ENCODE measurements at regions not wholly inside any gene's neighbourhood (a gene's known extent, or its start where the extent isn't known, plus 50 kb on each side); places are given as distances from the start of the nearest gene placed in this dataset.

DNA sequence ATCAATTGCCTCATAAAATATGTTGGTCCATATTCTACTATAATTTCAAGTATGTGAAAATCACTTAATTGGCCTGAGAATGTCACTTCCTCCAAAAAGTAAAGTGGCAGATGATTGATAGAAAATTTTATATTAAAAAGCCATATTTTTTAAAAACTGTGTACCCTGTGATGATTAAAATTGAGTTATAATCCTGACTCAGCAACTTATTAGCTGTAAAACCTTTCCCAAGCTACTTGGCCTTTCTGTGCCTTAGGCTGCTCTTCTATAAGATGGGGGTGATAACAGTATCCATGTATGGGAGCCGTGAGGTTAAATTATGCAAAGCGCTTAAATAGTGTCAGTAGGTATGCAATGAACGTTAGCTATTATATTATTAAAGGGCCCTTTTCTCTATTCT lies 524.4 kb downstream of the TFAP2A start:
- POLR2A ChIA-PET (ENCODE audit: unreplicated experiment) = no interaction called here
- H3K14ac ChIP-seq (replicated peaks; ENCODE audit: low read depth, low read length) = no peak overlapping the region
- dilution Hi-C loops (cut with HindIII; ENCODE audit: low sequenced_read_pairs, unreplicated experiment) = no loop called here

More for the DNA sequence above, 524.4 kb downstream of the TFAP2A start:
- Histone ChIP-seq H2BK5ac (ENCODE audit: low read depth, low read length, poor library complexity, severe bottlenecking) (no peak overlapping the region), H3K18ac (ENCODE audit: low read depth, low read length) (no peak overlapping the region), H2BK120ac (ENCODE audit: low read depth, low read length) (no peak overlapping the region), H2BK15ac (ENCODE audit: low read depth, low read length) (no peak overlapping the region), H3K36me3 (ENCODE audit: control insufficient read depth, insufficient read depth, low read length) (no peaks in the 10 kb centered on the region), H3K56ac (ENCODE audit: extremely low read depth, insufficient read depth, low read length) (no peak overlapping the region), H2AFZ (replicated peaks; ENCODE audit: low read length, poor library complexity) (no peak overlapping the region), H4K91ac (ENCODE audit: insufficient read depth, low read depth, low read length) (no peak overlapping the region), H3K79me1 (ENCODE audit: low read depth in 1 of 2, low read length in 2 of 2) (no peaks in the 10 kb centered on the region), H3K4me3 (ENCODE audit: insufficient read depth, low read depth, low read length) (no peak overlapping the region), H3K23ac (ENCODE audit: low read depth, low read length) (no peak overlapping the region), H4K5ac (ENCODE audit: low read depth, low read length) (no peak overlapping the region), H3K9ac (ENCODE audit: low read depth, low read length) (no peak overlapping the region), H3K27me3 (ENCODE audit: control insufficient read depth, insufficient read depth, low read length) (no peaks in the 10 kb centered on the region), H2AK5ac (ENCODE audit: low read depth, low read length) (no peak overlapping the region), H3K4ac (ENCODE audit: low read depth, low read length) (no peak overlapping the region), H4K20me1 (ENCODE audit: insufficient read depth, low read length) (no peaks in the 10 kb centered on the region), H3K9me3 (ENCODE audit: control insufficient read depth, insufficient read depth, low read length) (0 out of 2 replicates have a peak, but pooled peaks cover 2% of the 10 kb centered on the region), H3K27ac (ENCODE audit: insufficient read depth, low read length) (no peak overlapping the region), H3K4me1 (ENCODE audit: control insufficient read depth, insufficient read depth, low read length) (no peaks in the 10 kb centered on the region), H4K8ac (ENCODE audit: low read depth in 2 of 2, low read length in 2 of 2) (no peak overlapping the region), H2AK9ac (replicated peaks; ENCODE audit: low read depth, low read length, poor library complexity) (no peak overlapping the region), H3K9me1 (ENCODE audit: insufficient read depth, low read length) (no peaks in the 10 kb centered on the region), H3K4me2 (ENCODE audit: low read depth, low read length) (no peak overlapping the region), H2BK20ac (ENCODE audit: low read depth, low read length) (no peak overlapping the region)
- no TSS peak for BruUV-seq (replicated peaks)
- DNase-seq = no peak
- WGBS, 2 experiments (ENCODE audit: extremely low coverage in 2 of 2, insufficient read length in 1 of 2) = no CpG with 5 or more reads among the region's 3 CpGs
- CTCF ChIA-PET = no interaction called here
- ATAC-seq (ENCODE audit: low read depth) = no peak
- TF ChIP-seq SMC3 (IDR thresholded peaks at IDR 0.05; ENCODE audit: low read depth, low read length) (no peak), CEBPB (IDR thresholded peaks at IDR 0.05; ENCODE audit: low read depth, low read length) (no peak), RFX5 (IDR thresholded peaks at IDR 0.05; ENCODE audit: low read depth, low read length) (no peak), MAFK (IDR thresholded peaks at IDR 0.05; ENCODE audit: low read depth, low read length) (peak; percentile 73), BHLHE40 (IDR thresholded peaks at IDR 0.05; ENCODE audit: low read depth, low read length) (no peak), MAZ (IDR thresholded peaks at IDR 0.05; ENCODE audit: borderline replicate concordance, low read depth, low read length) (no peak)
- TF ChIP-seq, protein P1, sequence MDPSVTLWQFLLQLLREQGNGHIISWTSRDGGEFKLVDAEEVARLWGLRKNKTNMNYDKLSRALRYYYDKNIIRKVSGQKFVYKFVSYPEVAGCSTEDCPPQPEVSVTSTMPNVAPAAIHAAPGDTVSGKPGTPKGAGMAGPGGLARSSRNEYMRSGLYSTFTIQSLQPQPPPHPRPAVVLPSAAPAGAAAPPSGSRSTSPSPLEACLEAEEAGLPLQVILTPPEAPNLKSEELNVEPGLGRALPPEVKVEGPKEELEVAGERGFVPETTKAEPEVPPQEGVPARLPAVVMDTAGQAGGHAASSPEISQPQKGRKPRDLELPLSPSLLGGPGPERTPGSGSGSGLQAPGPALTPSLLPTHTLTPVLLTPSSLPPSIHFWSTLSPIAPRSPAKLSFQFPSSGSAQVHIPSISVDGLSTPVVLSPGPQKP (IDR thresholded peaks at IDR 0.05; ENCODE audit: borderline replicate concordance, low read depth, low read length) = no peak
- intact Hi-C loops (cut with micrococcal nuclease) (no loop called here), in situ Hi-C loops (cut with MboI; ENCODE audit: low sequenced_read_pairs) (no loop called here)
